GM12878 (cell line): ENCODE measurements at regions not wholly inside any gene's neighbourhood (a gene's known extent, or its start where the extent isn't known, plus 50 kb on each side); places are given as distances from the start of the nearest gene placed in this dataset.

ENCODE experiments used
- ATAC-seq: fragments of 200-7000 bp; cut with Tn5 transposase; 3 replicates; pipeline ENCODE4 v1.9.1; 2020; ENCODE audit warnings: mild to moderate bottlenecking, moderate library complexity
- BruUV-seq: library from RNA; stranded (reverse); fragments of 400-500 nt; replicated peaks from 2 replicates; lab custom pipeline; 2021; lab: Mats Ljungman, UMichigan
- CTCF ChIA-PET: fragments of 300-600 bp; sonication (Branson Sonifier 250); formaldehyde crosslinking; extraction: SDS; loops from one replicate; lab custom pipeline; 2021; ENCODE audit warnings: inconsistent platforms; lab: Yijun Ruan, JAX
- POLR2A ChIA-PET: fragments of 350-600 bp; formaldehyde crosslinking; extraction: SDS; loops from one replicate; lab custom pipeline; 2021; ENCODE audit warnings: inconsistent platforms; lab: Charles Lee
- RAD21 ChIA-PET: fragments of 300-600 bp; sonication (Branson Sonifier 250); formaldehyde crosslinking; loops from one replicate; lab custom pipeline; 2023; ENCODE audit warnings: antibody characterized with exemption; ENCODE audit not compliant: unreplicated experiment; lab: Charles Lee
- SMC1A ChIA-PET: fragments of 300-600 bp; sonication (Branson Sonifier 250); formaldehyde crosslinking; loops from one replicate; lab custom pipeline; 2023; ENCODE audit not compliant: unreplicated experiment, uncharacterized antibody; lab: Charles Lee
- DNase-seq: peaks from one replicate; pipeline ENCODE4 v3.0.0-alpha.2; 2011; ENCODE audit warnings: low read depth, low spot score
- FAIRE-seq: peaks from 3 replicates; lab custom pipeline; 2011; peaks lifted over from hg19 to GRCh38; lab: Jason Lieb, UNC
- H2AFZ ChIP-seq: 2 replicates; pipeline ENCODE4 v1.6.0; 2011; ENCODE audit warnings: low read depth, low read length, control low read depth; ENCODE audit not compliant: control insufficient read depth
- H3K27ac ChIP-seq: 2 replicates; pipeline ENCODE4 v1.5.1; 2011; ENCODE audit warnings: control low read depth; ENCODE audit not compliant: control insufficient read depth, insufficient read depth
- H3K27me3 ChIP-seq, 2 experiments: replicated peaks in 1 of 2; 2 replicates each; pipeline versions ENCODE4 v1.6.0 to v1.6.1; 2011; ENCODE audit warnings: low read length in 1 of 2; ENCODE audit not compliant: control insufficient read depth in 2 of 2, insufficient read depth in 2 of 2
- H3K36me3 ChIP-seq, 2 experiments: 2 replicates each; pipeline ENCODE4 v1.5.1; 2011; ENCODE audit warnings: low read length in 1 of 2; ENCODE audit not compliant: control insufficient read depth in 2 of 2, insufficient read depth in 2 of 2
- H3K4me1 ChIP-seq: 2 replicates; pipeline ENCODE4 v1.6.1; 2011; ENCODE audit warnings: mild to moderate bottlenecking, low read length, moderate library complexity, mixed read lengths; ENCODE audit not compliant: control insufficient read depth, insufficient read depth
- H3K4me2 ChIP-seq: 2 replicates; pipeline ENCODE4 v1.6.0; 2011; ENCODE audit warnings: control low read depth; ENCODE audit not compliant: control insufficient read depth, insufficient read depth
- H3K4me3 ChIP-seq: fragments of 200-600 bp; sonication (generic); 2 replicates; pipeline ENCODE4 v1.5.1; 2016
- H3K79me2 ChIP-seq: 2 replicates; pipeline ENCODE4 v1.6.0; 2011; ENCODE audit warnings: low read length; ENCODE audit not compliant: control insufficient read depth, insufficient read depth
- H3K9ac ChIP-seq: 2 replicates; pipeline ENCODE4 v1.8.0; 2011; ENCODE audit warnings: low read length, control low read depth, mixed read lengths; ENCODE audit not compliant: control insufficient read depth, insufficient read depth
- H3K9me3 ChIP-seq: replicated peaks from 3 replicates; pipeline ENCODE4 v1.5.1; 2011; ENCODE audit warnings: mild to moderate bottlenecking, low read length; ENCODE audit not compliant: control insufficient read depth, insufficient read depth
- H4K20me1 ChIP-seq: 2 replicates; pipeline ENCODE4 v1.6.0; 2011; ENCODE audit not compliant: control insufficient read depth, insufficient read depth
- CBFB ChIP-seq: IDR thresholded peaks from 2 replicates; pipeline ENCODE4 v1.6.1; 2016; ENCODE audit warnings: antibody characterized with exemption, low read depth
- CHD4 ChIP-seq: fragments of 200-600 bp; sonication (generic); IDR thresholded peaks from 2 replicates; pipeline ENCODE4 v1.6.1; 2016; ENCODE audit warnings: mild to moderate bottlenecking
- CREM ChIP-seq: IDR thresholded peaks from 2 replicates; pipeline ENCODE4 v1.6.1; 2014; ENCODE audit warnings: antibody characterized with exemption, low read depth
- EZH2 ChIP-seq: IDR thresholded peaks from 2 replicates; pipeline ENCODE4 v1.6.1; 2012; ENCODE audit warnings: low read depth, mild to moderate bottlenecking, control low read depth, inconsistent platforms, low read length, borderline replicate concordance; ENCODE audit not compliant: control insufficient read depth
- NFIC ChIP-seq: IDR thresholded peaks from 2 replicates; pipeline ENCODE4 v1.6.1; 2012; ENCODE audit warnings: low read depth, mild to moderate bottlenecking, inconsistent platforms, low read length, moderate library complexity
- NFXL1 ChIP-seq: fragments of 450-650 bp; IDR thresholded peaks from 2 replicates; pipeline ENCODE4 v1.6.1; 2017; ENCODE audit warnings: antibody characterized with exemption, mild to moderate bottlenecking, borderline replicate concordance
- RFX5 ChIP-seq: IDR thresholded peaks from 2 replicates; pipeline ENCODE4 v1.6.1; 2011; ENCODE audit warnings: low read depth, low read length, improper control_type of control experiment
- WRNIP1 ChIP-seq: IDR thresholded peaks from 2 replicates; pipeline ENCODE4 v1.6.1; 2011; ENCODE audit warnings: low read depth, low read length, improper control_type of control experiment, borderline replicate concordance
- YBX1 ChIP-seq: fragments of 450-650 bp; IDR thresholded peaks from 2 replicates; pipeline ENCODE4 v1.6.1; 2016; ENCODE audit warnings: antibody characterized with exemption
- ZNF274 ChIP-seq: IDR thresholded peaks from one replicate; pipeline ENCODE4 v1.8.0; 2011; ENCODE audit not compliant: insufficient read length, insufficient read depth
- ZNF622 ChIP-seq: fragments of 450-650 bp; IDR thresholded peaks from 2 replicates; pipeline ENCODE4 v1.6.1; 2017; ENCODE audit warnings: mild to moderate bottlenecking, inconsistent platforms
- in situ Hi-C: fragments of 300-500 bp; cut with MboI; formaldehyde crosslinking; loops from 9 replicates; pipeline ENCODE4 v1.14.3; 2018; ENCODE audit warnings: mixed read lengths
- intact Hi-C: fragments of 100-400 bp; cut with micrococcal nuclease; formaldehyde crosslinking; loops from one replicate; pipeline ENCODE4 v1.14.2; 2022; ENCODE audit not compliant: unreplicated experiment
- TF ChIP-seq, protein P1 (sequence below): fragments of 450-650 bp; formaldehyde crosslinking; IDR thresholded peaks from 2 replicates; pipeline ENCODE4 v1.4.0; 2020; ENCODE audit warnings: mild to moderate bottlenecking, moderate library complexity

- TF ChIP-seq, protein P1, sequence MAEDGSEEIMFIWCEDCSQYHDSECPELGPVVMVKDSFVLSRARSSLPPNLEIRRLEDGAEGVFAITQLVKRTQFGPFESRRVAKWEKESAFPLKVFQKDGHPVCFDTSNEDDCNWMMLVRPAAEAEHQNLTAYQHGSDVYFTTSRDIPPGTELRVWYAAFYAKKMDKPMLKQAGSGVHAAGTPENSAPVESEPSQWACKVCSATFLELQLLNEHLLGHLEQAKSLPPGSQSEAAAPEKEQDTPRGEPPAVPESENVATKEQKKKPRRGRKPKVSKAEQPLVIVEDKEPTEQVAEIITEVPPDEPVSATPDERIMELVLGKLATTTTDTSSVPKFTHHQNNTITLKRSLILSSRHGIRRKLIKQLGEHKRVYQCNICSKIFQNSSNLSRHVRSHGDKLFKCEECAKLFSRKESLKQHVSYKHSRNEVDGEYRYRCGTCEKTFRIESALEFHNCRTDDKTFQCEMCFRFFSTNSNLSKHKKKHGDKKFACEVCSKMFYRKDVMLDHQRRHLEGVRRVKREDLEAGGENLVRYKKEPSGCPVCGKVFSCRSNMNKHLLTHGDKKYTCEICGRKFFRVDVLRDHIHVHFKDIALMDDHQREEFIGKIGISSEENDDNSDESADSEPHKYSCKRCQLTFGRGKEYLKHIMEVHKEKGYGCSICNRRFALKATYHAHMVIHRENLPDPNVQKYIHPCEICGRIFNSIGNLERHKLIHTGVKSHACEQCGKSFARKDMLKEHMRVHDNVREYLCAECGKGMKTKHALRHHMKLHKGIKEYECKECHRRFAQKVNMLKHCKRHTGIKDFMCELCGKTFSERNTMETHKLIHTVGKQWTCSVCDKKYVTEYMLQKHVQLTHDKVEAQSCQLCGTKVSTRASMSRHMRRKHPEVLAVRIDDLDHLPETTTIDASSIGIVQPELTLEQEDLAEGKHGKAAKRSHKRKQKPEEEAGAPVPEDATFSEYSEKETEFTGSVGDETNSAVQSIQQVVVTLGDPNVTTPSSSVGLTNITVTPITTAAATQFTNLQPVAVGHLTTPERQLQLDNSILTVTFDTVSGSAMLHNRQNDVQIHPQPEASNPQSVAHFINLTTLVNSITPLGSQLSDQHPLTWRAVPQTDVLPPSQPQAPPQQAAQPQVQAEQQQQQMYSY (CRISPR knock-in tag): no peak
- TF ChIP-seq YBX1: no peak
- no peak for TF ChIP-seq RFX5
- no peak for TF ChIP-seq EZH2
- TF ChIP-seq, all 136 proteins: peak for 0
These were observed 206.9 kb downstream of the COX7C start (continued) for GRCh38 chr5:86824637-86825036.

- intact Hi-C loops: no loop called here
- no peaks in the 10 kb centered on the region for H3K4me1 ChIP-seq
- H3K9me3 ChIP-seq: no peaks in the 10 kb centered on the region
- SMC1A ChIA-PET: no interaction called here
- no peaks in the 10 kb centered on the region for H4K20me1 ChIP-seq
- TF ChIP-seq NFXL1: no peak
- no peak for TF ChIP-seq CREM
- TF ChIP-seq ZNF622: no peak
- TF ChIP-seq WRNIP1: no peak
- no peak for TF ChIP-seq ZNF274
- TF ChIP-seq CHD4: no peak
- TF ChIP-seq CBFB: no peak
- no peak for TF ChIP-seq NFIC
- TF ChIP-seq, all 136 proteins: peak for 0
- RAD21 ChIA-PET: no interaction called here
- Histone ChIP-seq H3K27me3 (no peaks in the 10 kb centered on the region), H3K79me2 (no peaks in the 10 kb centered on the region), H3K9ac (no peak overlapping the region), H3K36me3 (no peaks in the 10 kb centered on the region), H3K27ac (no peak overlapping the region), H3K4me3 (no peak overlapping the region), H2AFZ (no peak overlapping the region), H3K4me2 (no peak overlapping the region)
- FAIRE-seq (no peak), ATAC-seq (no peak), DNase-seq (no peak)
- in situ Hi-C loops: no loop called here
- POLR2A ChIA-PET: no interaction called here
- CTCF ChIA-PET: no interaction called here
- no TSS peak for BruUV-seq
These were observed 213.4 kb downstream of the COX7C start for GRCh38 chr5:86831128-86831527.
